ENCODE measurements at regions not wholly inside any gene's neighbourhood (a gene's known extent, or its start where the extent isn't known, plus 50 kb on each side); places are given as distances from the start of the nearest gene placed in this dataset.

DNA sequence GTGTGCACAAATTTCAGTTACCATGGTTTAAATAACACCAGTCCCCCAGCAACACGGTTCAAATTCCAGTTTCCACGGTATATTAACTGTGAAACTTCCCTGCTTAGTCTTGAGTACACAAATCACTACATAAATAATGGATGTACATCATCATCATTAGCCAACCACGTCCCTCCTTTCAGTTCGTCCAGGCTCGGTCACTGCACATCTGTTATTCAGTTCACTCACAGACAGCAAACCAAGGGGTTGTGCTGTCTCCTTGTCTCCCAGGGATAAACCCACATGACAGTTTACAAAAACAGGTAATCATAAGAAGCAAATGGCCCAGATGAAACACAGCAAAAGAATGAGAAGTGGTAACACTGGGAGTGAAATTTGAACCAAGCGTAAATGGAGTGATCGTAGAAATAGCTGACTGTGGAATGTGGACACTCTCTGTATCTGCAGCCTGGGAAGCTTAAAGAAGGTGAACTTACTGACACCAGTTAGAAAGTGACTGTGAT, 61.0 kb upstream of the RAD23B start:
- H2AK9ac ChIP-seq (replicated peaks; ENCODE audit: low read depth, low read length, poor library complexity), result no peak overlapping the region
- H3K56ac ChIP-seq (ENCODE audit: extremely low read depth, insufficient read depth, low read length), result 0 out of 2 replicates have a peak overlapping the region, but pooled peaks have one; percentile 12
- intact Hi-C loops (cut with micrococcal nuclease) (loop anchor here (2.0 to 5.0 kb wide), 2 partner anchors 63 to 120 kb away; no protein-coding TSS in a partner anchor), dilution Hi-C loops (cut with HindIII; ENCODE audit: low sequenced_read_pairs, unreplicated experiment) (no loop called here), in situ Hi-C loops (cut with MboI; ENCODE audit: low sequenced_read_pairs) (no loop called here)
- H3K9ac ChIP-seq (ENCODE audit: low read depth, low read length), result peak overlapping the region; percentile 57; the same call in 1 of the 2 replicates
- H2BK120ac ChIP-seq (ENCODE audit: low read depth, low read length), result peak overlapping the region; percentile 17
- DNase-seq (peak; percentile 79), ATAC-seq (ENCODE audit: low read depth) (peak; percentile 94)
- peaks cover 4% of the 10 kb centered on the region; the same call in 1 of the 2 replicates for H3K4me1 ChIP-seq (ENCODE audit: control insufficient read depth, insufficient read depth, low read length)
- no peak overlapping the region for H4K91ac ChIP-seq (ENCODE audit: insufficient read depth, low read depth, low read length)
- POLR2A ChIA-PET (ENCODE audit: unreplicated experiment), result interaction anchor here (0.7 kb wide), 1 partner anchor 8 kb away, joined by 5 read pairs; no protein-coding TSS in a partner anchor
- no peak overlapping the region for H2BK15ac ChIP-seq (ENCODE audit: low read depth, low read length)
- H3K9me1 ChIP-seq (ENCODE audit: insufficient read depth, low read length), result 0 out of 2 replicates have a peak, but pooled peaks cover 2% of the 10 kb centered on the region
- BruUV-seq (replicated peaks), result no TSS peak
- peak overlapping the region; percentile 64 for H3K4me3 ChIP-seq (ENCODE audit: insufficient read depth, low read depth, low read length)
- WGBS, 2 experiments (ENCODE audit: extremely low coverage in 2 of 2, insufficient read length in 1 of 2), result 6% methylated on average over 3 of the region's 7 CpGs; no CpG with 5 or more reads in 1 of the 2 experiments
- H3K79me1 ChIP-seq (ENCODE audit: low read depth in 1 of 2, low read length in 2 of 2), result no peaks in the 10 kb centered on the region
- H3K4me2 ChIP-seq (ENCODE audit: low read depth, low read length), result peak overlapping the region; percentile 81
- no peaks in the 10 kb centered on the region for H3K9me3 ChIP-seq (ENCODE audit: control insufficient read depth, insufficient read depth, low read length)
- TF ChIP-seq MXI1 (IDR thresholded peaks at IDR 0.05; ENCODE audit: borderline replicate concordance, low read depth, low read length), result no peak
- TF ChIP-seq POLR2A (IDR thresholded peaks at IDR 0.05; ENCODE audit: low read depth, low read length), result peak; percentile 32; the same call in 1 of the 2 replicates
- no peak overlapping the region for H4K5ac ChIP-seq (ENCODE audit: low read depth, low read length)
- H3K36me3 ChIP-seq (ENCODE audit: control insufficient read depth, insufficient read depth, low read length), result no peaks in the 10 kb centered on the region
- H4K20me1 ChIP-seq (ENCODE audit: insufficient read depth, low read length), result no peaks in the 10 kb centered on the region
- H3K27ac ChIP-seq (ENCODE audit: insufficient read depth, low read length), result peak overlapping the region; percentile 14; the same call in 1 of the 2 replicates
- H3K14ac ChIP-seq (replicated peaks; ENCODE audit: low read depth, low read length), result no peak overlapping the region
- peak overlapping the region; percentile 79 for H2AFZ ChIP-seq (replicated peaks; ENCODE audit: low read length, poor library complexity)
- H2AK5ac ChIP-seq (ENCODE audit: low read depth, low read length), result no peak overlapping the region
- H3K18ac ChIP-seq (ENCODE audit: low read depth, low read length), result peak overlapping the region; percentile 78; the same call in 1 of the 2 replicates
- H3K23ac ChIP-seq (ENCODE audit: low read depth, low read length), result peak overlapping the region; percentile 33; the same call in 1 of the 2 replicates
- no peak overlapping the region; the same call in 1 of the 2 replicates for H3K4ac ChIP-seq (ENCODE audit: low read depth, low read length)
- H4K8ac ChIP-seq (ENCODE audit: low read depth in 2 of 2, low read length in 2 of 2), result peak overlapping the region in 1 of 2 experiments; percentile 71; a peak in 1 of 4 replicates
- H3K27me3 ChIP-seq (ENCODE audit: control insufficient read depth, insufficient read depth, low read length), result no peaks in the 10 kb centered on the region
- CTCF ChIA-PET, result interaction anchor here (0.9 to 1.3 kb wide), 2 partner anchors 9 to 59 kb away, joined by 3 to 5 read pairs; no protein-coding TSS in a partner anchor
- H2BK5ac ChIP-seq (ENCODE audit: low read depth, low read length, poor library complexity, severe bottlenecking), result peak overlapping the region; percentile 69
- peak overlapping the region; percentile 30; the same call in 1 of the 2 replicates for H2BK20ac ChIP-seq (ENCODE audit: low read depth, low read length)
